Stomach (tissue), 4 donors: ENCODE measurements at regions not wholly inside any gene's neighbourhood (a gene's known extent, or its start where the extent isn't known, plus 50 kb on each side); places are given as distances from the start of the nearest gene placed in this dataset.
"Not testable (repeated sequence)": the region's sequence is repeated elsewhere in the genome, so short reads cannot be mapped to it uniquely, and the experiment has no call there.

ENCODE experiments used
- POLR2A ChIP-seq, 4 donors: fragments of 450-650 bp; IDR thresholded peaks; one replicate each; pipeline ENCODE4 v1.6.1; 2016; ENCODE audit warnings: antibody characterized with exemption in 4 of 4, control low read depth in 2 of 4, mild to moderate bottlenecking in 1 of 4, moderate library complexity in 1 of 4
- POLR2AphosphoS5 ChIP-seq, 3 donors: sonication (generic); formaldehyde crosslinking; IDR thresholded peaks; one replicate each; pipeline ENCODE4 v1.6.1; 2016; ENCODE audit warnings: antibody characterized with exemption in 3 of 3
- TF ChIP-seq, protein P1 (sequence below), 7 experiments: fragments of 450-650 bp in 4 of 7; fragments of 200-600 bp in 3 of 7; sonication (generic) in 3 of 7; IDR thresholded peaks; one replicate each; pipeline ENCODE4 v1.5.1; 2016 to 2019; ENCODE audit warnings: antibody characterized with exemption in 7 of 7, control low read depth in 2 of 7, mild to moderate bottlenecking in 1 of 7

DNA sequence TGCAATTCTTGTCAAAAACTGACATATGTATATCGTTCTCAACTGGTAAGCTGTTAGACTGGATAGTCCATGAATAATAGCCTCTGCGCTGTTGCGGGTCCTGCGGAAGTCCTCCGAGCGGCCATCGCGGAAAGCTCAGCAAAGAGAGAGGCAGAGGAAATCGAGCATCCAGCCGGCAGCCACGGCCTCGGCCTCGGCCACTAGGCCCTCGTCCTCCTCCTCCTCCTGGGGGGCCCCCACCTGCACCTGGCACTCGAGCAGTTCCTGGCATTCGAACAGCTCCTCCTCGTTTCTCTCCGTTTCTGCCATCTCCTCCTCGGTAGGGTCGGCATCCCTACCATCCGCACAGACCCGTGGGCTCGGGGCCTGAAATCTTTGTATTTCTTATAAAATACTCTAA is 111.2 kb upstream of the CYLC1 start:
- TF ChIP-seq, protein P1, sequence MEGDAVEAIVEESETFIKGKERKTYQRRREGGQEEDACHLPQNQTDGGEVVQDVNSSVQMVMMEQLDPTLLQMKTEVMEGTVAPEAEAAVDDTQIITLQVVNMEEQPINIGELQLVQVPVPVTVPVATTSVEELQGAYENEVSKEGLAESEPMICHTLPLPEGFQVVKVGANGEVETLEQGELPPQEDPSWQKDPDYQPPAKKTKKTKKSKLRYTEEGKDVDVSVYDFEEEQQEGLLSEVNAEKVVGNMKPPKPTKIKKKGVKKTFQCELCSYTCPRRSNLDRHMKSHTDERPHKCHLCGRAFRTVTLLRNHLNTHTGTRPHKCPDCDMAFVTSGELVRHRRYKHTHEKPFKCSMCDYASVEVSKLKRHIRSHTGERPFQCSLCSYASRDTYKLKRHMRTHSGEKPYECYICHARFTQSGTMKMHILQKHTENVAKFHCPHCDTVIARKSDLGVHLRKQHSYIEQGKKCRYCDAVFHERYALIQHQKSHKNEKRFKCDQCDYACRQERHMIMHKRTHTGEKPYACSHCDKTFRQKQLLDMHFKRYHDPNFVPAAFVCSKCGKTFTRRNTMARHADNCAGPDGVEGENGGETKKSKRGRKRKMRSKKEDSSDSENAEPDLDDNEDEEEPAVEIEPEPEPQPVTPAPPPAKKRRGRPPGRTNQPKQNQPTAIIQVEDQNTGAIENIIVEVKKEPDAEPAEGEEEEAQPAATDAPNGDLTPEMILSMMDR (IDR thresholded peaks at IDR 0.05), result not testable (repeated sequence)
- TF ChIP-seq POLR2AphosphoS5, POLR2A (IDR thresholded peaks at IDR 0.05): not testable (repeated sequence)
